ENCODE measurements at regions not wholly inside any gene's neighbourhood (a gene's known extent, or its start where the extent isn't known, plus 50 kb on each side); places are given as distances from the start of the nearest gene placed in this dataset.

- TF ChIP-seq CTCF (conservative IDR thresholded peaks at IDR 0.05 in 1 of 2, IDR thresholded peaks at IDR 0.05 in 1 of 2; ENCODE audit: low read depth in 1 of 2, low read length in 2 of 2): no peak
- TF ChIP-seq EZH2 (IDR thresholded peaks at IDR 0.05; ENCODE audit: low read length, missing control alignments): no peak
Measured at GRCh38 chr1:233435622-233436021, 108.1 kb downstream of the MAP3K21 start.

Measured in fibroblast of lung (primary cell).